Mucosa of descending colon (tissue), 3 donors: ENCODE measurements at regions not wholly inside any gene's neighbourhood (a gene's known extent, or its start where the extent isn't known, plus 50 kb on each side); places are given as distances from the start of the nearest gene placed in this dataset.

Source experiments
- ATAC-seq: fragments of 200-7000 bp; cut with Tn5 transposase; one replicate; pipeline ENCODE4 v1.9.1; 2020; ENCODE audit warnings: mild to moderate bottlenecking, moderate library complexity
- DNase-seq, 3 donors: peaks; one replicate each; pipeline ENCODE4 v3.0.0-alpha.2; 2020
- H3K36me3 ChIP-seq: fragments of 200-600 bp; one replicate; pipeline ENCODE4 v1.8.0; 2021; ENCODE audit warnings: low read depth, mild to moderate bottlenecking
- H3K4me1 ChIP-seq: fragments of 200-600 bp; one replicate; pipeline ENCODE4 v1.8.0; 2021; ENCODE audit warnings: low read depth, mild to moderate bottlenecking
- H3K4me3 ChIP-seq: fragments of 200-600 bp; one replicate; pipeline ENCODE4 v1.8.0; 2021; ENCODE audit warnings: mild to moderate bottlenecking
- H3K9me3 ChIP-seq: fragments of 200-600 bp; one replicate; pipeline ENCODE4 v1.8.0; 2021; ENCODE audit warnings: mild to moderate bottlenecking
- intact Hi-C, 2 donors: fragments of 100-400 bp; cut with DNase I in 1 of 2; cut with micrococcal nuclease in 1 of 2; formaldehyde crosslinking; loops; one replicate each; pipeline versions ENCODE4 v1.11.0 to v1.11.1; 2022; cut with DNase I, micrococcal nuclease
- TF ChIP-seq, protein P1 (sequence below): fragments of 200-600 bp; IDR thresholded peaks from one replicate; pipeline ENCODE4 v1.8.0; 2022; ENCODE audit warnings: antibody characterized with exemption, mild to moderate bottlenecking
- donor health status: DM: no; HTN: no; CAD: no; lungs with moderate emphysema.
- donor health status: DM: no; HTN: no; CAD: no.
- donor health status: DM: no; HTN: yes; CAD: no.

DNA sequence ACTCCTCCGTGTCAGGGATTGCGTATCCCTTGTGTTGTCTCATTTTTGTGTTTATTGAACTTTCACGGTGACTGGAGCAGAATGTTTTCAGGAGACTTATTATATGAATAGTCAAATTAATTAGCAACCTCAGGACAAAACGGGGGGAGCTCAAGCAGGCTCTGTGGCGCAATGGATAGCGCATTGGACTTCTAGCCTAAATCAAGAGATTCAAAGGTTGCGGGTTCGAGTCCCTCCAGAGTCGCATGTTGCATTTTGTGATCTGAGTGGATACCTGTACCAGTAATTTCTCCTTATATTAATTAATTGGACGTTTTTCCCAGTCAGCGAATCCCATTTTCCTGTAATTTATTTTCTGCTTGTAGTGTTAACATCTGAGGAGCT, 89.1 kb upstream of the ZNF184 start:
- intact Hi-C loops, result no loop called here
- ATAC-seq (no peak), DNase-seq (no peak)
- TF ChIP-seq, protein P1, sequence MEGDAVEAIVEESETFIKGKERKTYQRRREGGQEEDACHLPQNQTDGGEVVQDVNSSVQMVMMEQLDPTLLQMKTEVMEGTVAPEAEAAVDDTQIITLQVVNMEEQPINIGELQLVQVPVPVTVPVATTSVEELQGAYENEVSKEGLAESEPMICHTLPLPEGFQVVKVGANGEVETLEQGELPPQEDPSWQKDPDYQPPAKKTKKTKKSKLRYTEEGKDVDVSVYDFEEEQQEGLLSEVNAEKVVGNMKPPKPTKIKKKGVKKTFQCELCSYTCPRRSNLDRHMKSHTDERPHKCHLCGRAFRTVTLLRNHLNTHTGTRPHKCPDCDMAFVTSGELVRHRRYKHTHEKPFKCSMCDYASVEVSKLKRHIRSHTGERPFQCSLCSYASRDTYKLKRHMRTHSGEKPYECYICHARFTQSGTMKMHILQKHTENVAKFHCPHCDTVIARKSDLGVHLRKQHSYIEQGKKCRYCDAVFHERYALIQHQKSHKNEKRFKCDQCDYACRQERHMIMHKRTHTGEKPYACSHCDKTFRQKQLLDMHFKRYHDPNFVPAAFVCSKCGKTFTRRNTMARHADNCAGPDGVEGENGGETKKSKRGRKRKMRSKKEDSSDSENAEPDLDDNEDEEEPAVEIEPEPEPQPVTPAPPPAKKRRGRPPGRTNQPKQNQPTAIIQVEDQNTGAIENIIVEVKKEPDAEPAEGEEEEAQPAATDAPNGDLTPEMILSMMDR, result no peak
- H3K36me3 ChIP-seq, result no peaks in the 10 kb centered on the region
- H3K4me3 ChIP-seq, result no peak overlapping the region
- H3K4me1 ChIP-seq, result no peaks in the 10 kb centered on the region
- no peaks in the 10 kb centered on the region for H3K9me3 ChIP-seq

DNA sequence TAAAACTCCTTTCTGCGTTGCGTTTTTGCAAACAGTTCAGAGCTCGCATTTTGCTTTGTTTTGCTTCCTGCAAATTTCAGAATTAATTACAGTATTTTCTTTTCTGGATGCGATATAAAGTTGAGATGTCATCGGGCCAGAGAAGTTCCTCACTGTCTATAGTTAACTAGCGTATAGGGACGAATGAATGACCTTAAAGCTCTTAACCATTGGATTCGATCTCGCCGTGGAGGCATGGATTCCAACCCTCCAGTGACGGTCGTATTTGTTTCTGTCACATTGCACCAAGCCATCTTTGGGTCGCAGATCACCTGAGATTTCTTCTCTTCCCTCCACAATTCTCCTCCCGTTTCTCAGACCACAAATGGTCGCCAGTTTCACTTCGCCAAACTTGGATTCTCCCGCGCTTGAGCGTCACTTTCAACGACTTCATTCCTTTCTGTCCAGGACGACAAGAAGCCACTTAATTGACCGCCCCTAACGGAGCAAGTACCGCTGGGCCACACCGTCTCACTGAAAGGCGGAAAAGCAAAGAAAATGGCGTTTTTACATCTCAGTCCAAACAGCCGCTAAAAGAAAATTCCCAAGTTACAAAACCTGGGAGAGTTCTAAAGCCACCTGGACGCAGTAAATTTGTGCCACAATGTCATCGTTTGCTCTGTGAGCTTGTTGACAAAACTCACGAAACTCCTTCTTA, 85.3 kb upstream of the ZNF184 start:
- ATAC-seq, result no peak
- intact Hi-C loops, result no loop called here
- H3K4me3 ChIP-seq, result no peak overlapping the region

DNA sequence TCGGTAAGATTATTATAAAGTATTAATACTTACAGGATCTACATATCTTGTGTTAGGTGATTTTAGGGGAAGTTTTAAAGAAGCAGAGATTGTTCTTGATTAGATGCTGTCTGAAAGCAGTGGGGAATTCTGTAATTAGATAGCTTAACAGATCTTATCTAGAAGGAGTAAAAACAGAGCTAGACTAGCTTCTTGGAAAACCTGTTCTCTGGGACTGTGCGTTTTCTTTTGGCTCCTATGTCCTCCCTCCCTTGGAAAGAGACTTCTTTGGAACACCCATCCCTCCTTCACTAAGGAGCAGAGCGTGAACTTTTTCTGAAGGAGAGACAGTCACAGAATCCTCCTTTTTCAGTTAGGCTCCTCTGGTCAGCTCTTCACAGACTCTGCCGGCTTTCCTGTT, 83.5 kb upstream of the ZNF184 start:
- TF ChIP-seq, protein P1, result no peak
- no peak for ATAC-seq
- Histone ChIP-seq H3K36me3 (no peaks in the 10 kb centered on the region), H3K4me3 (no peak overlapping the region), H3K4me1 (no peaks in the 10 kb centered on the region), H3K9me3 (no peaks in the 10 kb centered on the region)
- DNase-seq, result no peak
- intact Hi-C loops, result no loop called here

More for the DNA sequence above, 85.3 kb upstream of the ZNF184 start:
- no peaks in the 10 kb centered on the region for H3K36me3 ChIP-seq
- no peaks in the 10 kb centered on the region for H3K4me1 ChIP-seq
- no peaks in the 10 kb centered on the region for H3K9me3 ChIP-seq
- no peak for DNase-seq
- TF ChIP-seq, protein P1, result no peak

DNA sequence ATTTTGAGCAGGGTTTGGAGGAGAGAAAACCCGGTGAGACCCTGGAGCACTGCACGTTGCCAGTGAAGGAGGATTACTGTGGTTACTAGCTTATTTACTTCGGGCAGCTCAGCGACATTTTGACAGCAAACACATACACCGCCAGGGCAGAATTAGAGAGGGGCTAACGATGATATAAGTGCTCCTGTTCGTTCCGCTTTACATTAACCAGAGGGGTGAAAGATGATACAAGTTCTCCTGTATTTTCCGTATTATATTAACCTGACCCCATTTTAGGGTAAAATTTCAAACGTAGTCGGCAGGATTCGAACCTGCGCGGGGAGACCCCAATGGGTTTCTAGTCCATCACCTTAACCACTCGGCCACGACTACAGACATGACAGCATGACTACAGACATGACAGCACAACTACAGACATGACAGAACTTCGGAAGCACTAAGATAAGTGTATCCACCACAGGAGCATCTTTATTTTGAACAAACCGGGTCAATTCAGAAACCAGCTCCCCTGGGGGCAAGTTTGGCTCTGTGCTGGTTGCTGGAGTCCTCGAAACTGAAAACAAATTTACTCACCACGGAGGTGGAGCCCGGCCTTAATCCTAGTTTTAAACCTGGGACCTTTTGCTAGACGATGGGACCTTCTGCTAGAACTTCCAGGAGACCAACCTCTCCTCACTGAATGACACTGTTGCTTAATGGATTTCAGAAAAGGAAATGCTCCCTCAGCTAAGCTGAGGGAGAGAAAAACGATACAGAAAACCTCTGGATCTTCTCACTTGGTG, 80.4 kb upstream of the ZNF184 start:
- no peak for ATAC-seq
- TF ChIP-seq, protein P1, result no peak
- H3K4me1 ChIP-seq, result no peaks in the 10 kb centered on the region
- H3K9me3 ChIP-seq, result no peaks in the 10 kb centered on the region
- no peaks in the 10 kb centered on the region for H3K36me3 ChIP-seq
- no peak overlapping the region for H3K4me3 ChIP-seq
- intact Hi-C loops, result no loop called here
- DNase-seq, result no peak

DNA sequence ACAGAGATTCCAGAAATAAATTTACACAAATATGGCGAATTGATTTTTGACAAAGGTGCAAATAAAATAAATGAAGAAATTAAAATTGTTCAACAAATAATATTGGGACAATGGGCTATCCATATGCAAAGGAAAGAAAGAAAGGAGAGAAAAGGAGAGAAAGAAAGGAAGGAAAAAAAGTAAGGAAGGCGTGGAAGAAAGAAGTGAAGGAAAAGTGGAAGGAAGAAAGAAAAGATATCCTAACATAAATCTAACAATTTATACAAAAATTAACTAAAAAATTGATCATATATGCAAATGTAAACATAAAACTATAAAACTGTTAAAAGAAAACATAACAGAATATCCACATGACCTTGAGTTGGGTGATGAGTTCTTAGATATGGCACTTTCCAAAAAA, 78.7 kb upstream of the ZNF184 start:
- no peak overlapping the region for H3K4me3 ChIP-seq
- no peak for DNase-seq
- ATAC-seq, result no peak
- intact Hi-C loops, result no loop called here
- H3K4me1 ChIP-seq, result no peaks in the 10 kb centered on the region
- no peaks in the 10 kb centered on the region for H3K36me3 ChIP-seq
- no peaks in the 10 kb centered on the region for H3K9me3 ChIP-seq
- TF ChIP-seq, protein P1, result no peak
